GM12891 (cell line): ENCODE measurements at regions not wholly inside any gene's neighbourhood (a gene's known extent, or its start where the extent isn't known, plus 50 kb on each side); places are given as distances from the start of the nearest gene placed in this dataset.

Source experiments
- POLR2A ChIP-seq: IDR thresholded peaks from 2 replicates; pipeline ENCODE4 v1.6.1; 2011; ENCODE audit warnings: low read depth, low read length, control low read depth
- POLR2AphosphoS5 ChIP-seq: IDR thresholded peaks from 2 replicates; pipeline ENCODE4 v1.6.1; 2011; ENCODE audit warnings: low read depth, low read length, control low read depth
- TAF1 ChIP-seq: IDR thresholded peaks from 2 replicates; pipeline ENCODE4 v1.6.1; 2011; ENCODE audit warnings: low read depth, low read length, control low read depth

- TF ChIP-seq POLR2A (no peak), POLR2AphosphoS5 (no peak), TAF1 (no peak)
Observed at GRCh38 chr3:117887031-117887430, 1147.6 kb downstream of the IGSF11 start.
